DMS153 treated with DMSO at 0.1 percent for 48 hours (cell line): ENCODE measurements at regions not wholly inside any gene's neighbourhood (a gene's known extent, or its start where the extent isn't known, plus 50 kb on each side); places are given as distances from the start of the nearest gene placed in this dataset.
"Not testable (repeated sequence)": the region's sequence is repeated elsewhere in the genome, so short reads cannot be mapped to it uniquely, and the experiment has no call there.

Source experiments
- DNase-seq: peaks from one replicate; lab custom pipeline; 2025; ENCODE audit not compliant: unreplicated experiment; lab: John Stamatoyannopoulos, UW

GRCh38 chr18:67789165-67789545, 272.6 kb upstream of the DSEL start:
- DNase-seq: no peak

DNA sequence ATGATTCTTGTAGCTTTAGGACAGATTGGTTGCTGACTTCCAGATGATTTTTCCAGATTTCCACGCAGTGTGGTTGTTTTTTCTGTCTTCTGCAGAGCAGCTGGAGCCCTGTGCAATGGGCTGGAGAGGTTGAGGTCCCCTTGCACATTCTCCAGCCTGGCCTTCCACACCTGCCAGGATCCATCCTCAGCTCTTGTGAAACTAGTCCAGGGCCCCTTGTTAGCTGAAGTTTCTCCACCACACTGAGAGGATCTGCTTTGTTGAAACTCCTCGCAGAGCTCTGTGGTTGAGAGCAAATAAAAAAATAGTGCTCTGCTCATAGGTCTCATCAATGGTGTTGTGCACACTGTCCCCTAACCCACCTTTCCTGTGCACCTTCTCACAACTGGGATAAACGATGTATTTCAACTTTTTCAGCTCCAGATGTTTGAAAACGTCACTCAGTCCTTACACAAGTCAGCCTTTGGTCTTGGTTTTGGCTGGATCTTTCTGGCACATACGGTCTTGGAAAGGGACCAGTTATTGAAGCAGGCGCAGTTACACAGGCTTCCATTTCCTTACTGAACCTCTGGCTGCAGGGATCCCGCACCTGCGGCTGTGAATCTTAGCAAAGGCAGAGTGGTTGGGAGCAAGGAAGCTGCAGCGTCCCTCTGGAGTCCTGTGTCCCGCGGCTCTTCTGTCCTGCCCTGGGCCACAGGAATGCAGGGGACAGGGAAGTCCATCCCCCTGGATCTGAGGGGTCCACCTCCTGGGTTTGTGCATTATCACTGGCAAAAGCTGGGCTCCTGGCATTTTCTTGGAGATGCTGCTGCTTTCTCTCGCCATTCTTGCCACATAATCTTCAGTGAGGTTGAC, 272.0 kb upstream of the DSEL start:
- DNase-seq: no peak

GRCh38 chr18:67783196-67783946, 266.9 kb upstream of the DSEL start:
- DNase-seq: no peak

- no peak for DNase-seq
These were observed 261.5 kb upstream of the DSEL start for GRCh38 chr18:67778016-67778415.

GRCh38 chr18:67776929-67777328, 260.4 kb upstream of the DSEL start:
- DNase-seq: no peak

DNA sequence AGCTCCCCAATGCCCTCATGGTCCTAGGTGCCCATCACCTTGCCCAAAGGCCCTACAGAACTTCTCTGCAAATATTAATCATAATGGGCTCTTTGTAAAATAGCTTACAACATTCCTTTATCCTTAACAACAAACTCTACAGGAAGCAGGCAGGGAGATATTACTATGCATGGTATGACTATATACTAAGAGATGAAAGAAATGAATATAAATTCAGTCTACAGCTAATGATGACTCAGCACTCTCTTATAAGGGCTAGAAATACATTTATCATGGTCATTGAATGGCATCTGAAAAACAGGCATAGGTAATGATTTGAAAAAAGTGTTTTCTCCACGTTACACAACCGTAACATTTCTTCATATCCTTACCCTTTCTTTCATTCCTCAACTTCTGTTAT, 254.8 kb upstream of the DSEL start:
- DNase-seq: no peak

DNA sequence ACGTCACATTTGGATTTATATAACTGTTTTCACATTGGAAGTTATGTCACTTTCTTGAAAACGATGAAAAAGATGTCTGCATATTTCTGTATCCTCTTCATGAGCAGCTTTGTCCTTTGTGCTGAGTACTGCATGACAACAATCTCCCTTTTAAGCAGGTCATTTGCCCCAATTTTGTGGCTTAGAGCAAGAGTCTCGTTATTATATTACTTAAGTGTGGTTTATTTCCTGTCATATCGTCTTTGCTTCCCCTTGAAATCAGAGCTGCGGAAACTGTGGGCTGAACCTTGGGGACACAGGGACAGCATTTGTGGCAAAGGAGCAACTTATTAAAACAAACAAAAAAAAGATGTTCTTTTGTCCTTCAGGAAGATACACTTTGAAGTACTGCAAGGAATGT, 254.0 kb upstream of the DSEL start:
- no peak for DNase-seq

DNA sequence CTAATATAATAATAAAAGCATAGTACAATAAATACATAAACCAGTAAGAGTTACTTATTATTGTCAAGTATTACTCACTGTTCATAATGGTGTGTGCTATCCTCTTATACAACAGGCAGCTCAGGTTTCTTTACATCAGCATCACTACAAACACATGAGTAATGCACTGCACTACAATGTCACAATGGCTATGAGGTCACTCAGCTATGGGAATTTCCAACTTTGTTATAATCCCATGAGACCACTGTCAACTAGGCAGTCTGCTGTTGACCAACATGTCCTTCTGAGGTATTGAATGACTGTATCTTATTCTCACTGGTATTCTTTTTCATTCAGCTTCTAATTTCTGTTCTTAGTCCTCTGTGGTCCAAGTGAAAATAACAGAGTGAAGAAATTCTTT, 250.4 kb upstream of the DSEL start:
- DNase-seq: no peak

DNA sequence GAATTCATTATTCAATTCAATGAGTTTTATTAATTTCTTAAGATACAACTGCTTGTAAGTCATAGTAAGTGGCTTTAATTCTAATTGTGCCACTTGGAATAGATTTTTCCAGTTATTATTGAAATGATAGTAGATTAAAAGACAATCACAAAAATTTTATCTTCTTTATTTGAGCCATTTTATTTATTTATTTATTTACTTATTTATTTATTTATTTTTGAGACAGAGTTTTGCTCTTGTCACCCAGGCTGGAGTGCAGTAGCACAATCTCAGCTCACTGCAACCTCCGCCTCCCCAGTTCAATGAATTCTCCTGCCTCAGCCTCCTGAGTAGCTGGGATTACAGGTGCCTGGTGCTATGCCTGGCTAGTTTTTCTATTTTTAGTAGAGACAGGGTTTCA, 235.7 kb upstream of the DSEL start:
- not testable (repeated sequence) for DNase-seq

DNA sequence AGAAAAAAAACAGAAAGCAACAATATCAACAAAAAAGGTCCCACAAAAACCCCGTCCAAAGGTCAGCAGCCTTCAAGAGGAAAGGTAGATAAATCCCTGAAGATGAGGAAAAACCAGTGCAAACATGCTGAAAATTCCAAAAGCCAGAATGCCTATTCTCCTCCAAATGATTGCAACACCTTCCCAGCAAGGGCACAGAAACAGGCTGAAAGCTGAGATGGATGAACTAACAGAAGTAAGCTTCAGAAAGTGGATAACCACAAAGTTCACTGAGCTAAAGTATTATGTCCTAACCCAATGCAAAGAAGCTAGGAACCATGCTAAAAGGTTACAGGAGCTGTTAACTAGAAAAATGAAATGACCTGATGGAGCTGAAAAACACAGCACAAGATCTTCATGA, 226.4 kb upstream of the DSEL start:
- no peak for DNase-seq

DNA sequence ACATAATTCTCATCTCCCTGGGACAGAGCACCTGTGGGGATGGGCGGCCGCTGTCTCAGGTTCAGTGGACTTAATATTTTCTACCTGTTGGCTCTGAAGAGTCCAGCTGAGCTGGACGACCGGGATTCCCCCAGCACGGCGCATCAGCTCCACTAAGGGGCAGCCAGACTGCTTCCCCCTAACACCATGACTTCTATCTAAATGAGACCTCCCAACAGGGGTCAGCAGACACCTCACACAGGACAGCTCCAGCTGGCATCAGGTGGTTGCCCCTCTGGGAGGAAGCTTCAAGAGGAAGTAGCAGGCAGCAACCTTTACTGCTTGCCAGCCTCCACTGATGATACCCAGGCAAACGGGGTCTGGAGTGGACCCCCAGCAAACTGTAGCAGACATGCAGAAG, 226.0 kb upstream of the DSEL start:
- no peak for DNase-seq

GRCh38 chr18:67735506-67735905, 219.0 kb upstream of the DSEL start:
- DNase-seq: no peak

DNA sequence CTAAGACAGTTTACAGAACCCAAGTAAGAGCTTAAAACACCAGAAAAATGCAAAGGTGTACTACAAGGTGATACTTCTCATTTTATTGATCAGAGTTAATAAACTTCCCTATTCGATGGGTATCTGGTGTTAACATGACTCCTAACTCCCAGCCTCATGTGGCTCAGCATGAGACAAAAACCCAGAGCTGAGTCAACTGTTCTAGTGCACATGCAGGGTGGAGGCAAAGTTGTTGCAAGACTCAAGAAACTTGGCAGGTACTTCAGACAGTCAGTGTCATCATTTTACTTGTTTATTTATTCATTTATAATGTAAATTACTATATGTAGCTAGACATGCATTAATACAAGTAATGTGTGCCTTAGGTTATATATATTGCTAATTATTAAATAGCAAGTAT, 216.6 kb upstream of the DSEL start:
- DNase-seq: no peak

DNA sequence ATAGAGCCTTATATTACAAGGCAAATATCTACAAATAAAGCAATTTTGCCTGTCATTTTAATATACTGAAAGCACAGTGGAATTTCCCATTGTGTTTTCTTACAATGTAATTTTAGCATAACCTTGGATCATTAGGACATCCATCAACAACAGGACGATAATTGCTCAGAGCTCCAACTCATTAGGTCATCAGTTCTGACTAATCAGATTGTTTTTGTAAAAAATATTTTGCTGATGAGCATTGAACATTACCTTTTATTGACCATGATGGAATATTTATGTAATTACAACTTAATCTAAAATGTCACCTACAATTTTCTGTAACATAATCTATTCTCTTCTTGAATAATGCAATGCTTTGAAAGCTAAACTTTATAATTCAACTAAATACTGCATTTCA, 215.3 kb upstream of the DSEL start:
- no peak for DNase-seq

DNA sequence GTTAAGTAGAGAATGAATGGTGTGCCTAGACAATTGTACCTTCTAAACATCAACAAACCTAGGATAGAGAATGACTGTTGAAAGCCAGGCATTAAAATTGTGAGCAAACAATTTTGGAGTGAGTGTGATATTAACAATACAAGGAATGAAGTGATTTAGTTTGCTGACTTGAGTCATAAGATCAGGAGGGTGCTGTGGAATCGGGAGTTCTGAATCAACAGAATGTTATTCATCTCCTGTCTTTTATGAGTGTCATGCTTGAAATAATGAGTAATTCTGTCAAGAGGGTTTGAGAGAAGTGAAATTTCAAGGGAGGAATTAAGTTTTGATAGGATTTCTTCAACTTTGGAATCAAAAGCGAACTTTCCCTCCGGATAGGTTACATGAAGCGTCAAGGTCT, 214.4 kb upstream of the DSEL start:
- DNase-seq: no peak

GRCh38 chr18:67728364-67728763, 211.8 kb upstream of the DSEL start:
- DNase-seq: no peak

- no peak for DNase-seq
These were observed 210.4 kb upstream of the DSEL start for GRCh38 chr18:67726882-67727281.

DNA sequence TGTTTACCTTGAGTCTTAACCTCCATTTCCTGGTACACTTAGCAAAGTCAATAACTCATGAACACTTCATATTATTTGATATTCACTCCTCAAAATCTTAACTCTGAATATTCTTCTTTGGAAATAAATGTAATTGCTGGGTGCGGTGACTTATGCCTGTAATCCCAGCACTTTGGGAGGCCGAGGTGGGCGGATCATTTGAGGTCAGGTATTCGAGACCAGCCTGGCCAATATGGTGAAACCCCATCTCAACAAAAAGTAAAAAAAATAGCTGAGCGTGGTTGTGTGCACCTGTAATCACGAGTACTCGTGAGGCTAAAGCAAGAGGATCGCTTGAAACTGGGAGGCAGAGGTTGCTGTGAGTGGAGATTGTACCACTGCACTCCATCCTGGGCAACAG, 201.3 kb upstream of the DSEL start:
- DNase-seq: no peak

DNA sequence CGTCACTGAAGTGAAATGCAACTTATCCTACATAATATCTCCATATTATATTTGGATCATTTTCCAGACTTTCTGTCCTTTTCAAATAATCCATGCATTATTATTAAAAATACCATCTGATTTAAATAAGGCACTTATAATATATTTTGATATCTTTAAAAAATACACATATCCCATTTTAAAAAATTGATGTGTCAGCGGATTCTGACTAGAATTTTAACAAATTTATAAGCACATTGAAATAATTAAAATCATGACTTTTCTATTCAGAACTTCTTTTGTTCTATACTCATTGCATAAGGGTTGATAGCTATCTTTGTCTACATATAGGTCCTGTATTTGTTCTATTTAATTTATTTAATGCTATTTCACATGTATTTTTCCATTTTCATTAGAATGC, 199.0 kb upstream of the DSEL start:
- DNase-seq: no peak

GRCh38 chr18:67710639-67711038, 194.1 kb upstream of the DSEL start:
- no peak for DNase-seq

GRCh38 chr18:67705748-67706147, 189.2 kb upstream of the DSEL start:
- DNase-seq: no peak

DNA sequence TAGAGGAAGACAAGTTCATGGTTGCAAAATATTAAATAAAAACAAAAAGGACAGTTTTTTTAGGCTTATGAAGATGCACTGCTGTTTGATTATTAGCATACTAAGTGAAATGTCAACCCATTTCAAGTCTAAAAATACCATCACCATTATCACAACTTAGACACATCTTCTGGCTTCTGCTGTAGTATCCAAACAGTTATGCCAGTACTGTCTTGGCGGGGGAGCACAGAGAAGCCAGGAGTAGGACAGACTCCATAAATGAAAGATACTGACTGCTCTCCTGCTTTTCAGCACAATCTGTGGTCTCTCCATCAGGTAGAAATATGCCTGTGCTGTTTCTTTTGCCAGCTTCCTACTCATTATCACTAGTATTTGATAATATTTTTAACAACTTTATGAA, 179.2 kb upstream of the DSEL start:
- DNase-seq: no peak

GRCh38 chr18:67694787-67695186, 178.3 kb upstream of the DSEL start:
- DNase-seq: no peak
